ENCODE measurements at regions not wholly inside any gene's neighbourhood (a gene's known extent, or its start where the extent isn't known, plus 50 kb on each side); places are given as distances from the start of the nearest gene placed in this dataset.

GRCh38 chr9:106620081-106620480 is 242.9 kb upstream of the ZNF462 start:
- TF ChIP-seq, protein P1, sequence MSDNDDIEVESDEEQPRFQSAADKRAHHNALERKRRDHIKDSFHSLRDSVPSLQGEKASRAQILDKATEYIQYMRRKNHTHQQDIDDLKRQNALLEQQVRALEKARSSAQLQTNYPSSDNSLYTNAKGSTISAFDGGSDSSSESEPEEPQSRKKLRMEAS (IDR thresholded peaks at IDR 0.05) = no peak
- TF ChIP-seq JUN (IDR thresholded peaks at IDR 0.05; ENCODE audit: low read depth, low read length) = no peak

Measured in H1 (cell line).